ENCODE measurements at regions not wholly inside any gene's neighbourhood (a gene's known extent, or its start where the extent isn't known, plus 50 kb on each side); places are given as distances from the start of the nearest gene placed in this dataset.

GRCh38 chr11:79896258-79896657 is 455.4 kb upstream of the TENM4 start:
- TF ChIP-seq CTCF (IDR thresholded peaks at IDR 0.05; ENCODE audit: insufficient read depth, low read length) (no peak), REST (IDR thresholded peaks at IDR 0.05; ENCODE audit: insufficient replicate concordance, low read depth) (no peak), POLR2AphosphoS5 (IDR thresholded peaks at IDR 0.05; ENCODE audit: low read depth) (no peak), SPI1 (IDR thresholded peaks at IDR 0.05; ENCODE audit: borderline replicate concordance, low read depth) (no peak), GABPA (IDR thresholded peaks at IDR 0.05; ENCODE audit: low read depth) (no peak)

Data from HL-60 (cell line).